H1 (cell line): ENCODE measurements at regions not wholly inside any gene's neighbourhood (a gene's known extent, or its start where the extent isn't known, plus 50 kb on each side); places are given as distances from the start of the nearest gene placed in this dataset.

Experiments used
- CTCF ChIA-PET: fragments of 300-600 bp; sonication (Branson Sonifier 250); formaldehyde crosslinking; loops from one replicate; lab custom pipeline; 2021; ENCODE audit not compliant: partially characterized antibody; lab: Charles Lee
- POLR2A ChIA-PET: fragments of 300-600 bp; sonication (Branson Sonifier 250); formaldehyde crosslinking; loops from one replicate; lab custom pipeline; 2021; ENCODE audit warnings: inconsistent platforms; ENCODE audit not compliant: partially characterized antibody; lab: Charles Lee
- DNase-seq, 2 experiments: peaks; one replicate each; pipeline versions ENCODE4 v3.0.0 to v3.0.0-alpha.2; 2010 to 2022; ENCODE audit warnings: low spot score in 2 of 2, low read depth in 1 of 2, mixed read lengths in 1 of 2
- FAIRE-seq: peaks from 2 replicates; lab custom pipeline; 2011; peaks lifted over from hg19 to GRCh38; lab: Jason Lieb, UNC
- H2AFZ ChIP-seq: 2 replicates; pipeline ENCODE4 v1.8.1; 2012; ENCODE audit warnings: low read length, inconsistent platforms
- H2AK5ac ChIP-seq: 2 replicates; pipeline ENCODE4 v1.6.1; 2013; ENCODE audit warnings: low read depth, low read length
- H2BK120ac ChIP-seq: replicated peaks from 2 replicates; pipeline ENCODE3; 2013; ENCODE audit warnings: low read depth, low read length, inconsistent platforms
- H2BK12ac ChIP-seq: 2 replicates; pipeline ENCODE4 v1.6.1; 2013; ENCODE audit warnings: low read depth, low read length
- H2BK15ac ChIP-seq: 2 replicates; pipeline ENCODE4 v1.6.1; 2013; ENCODE audit warnings: low read length
- H2BK20ac ChIP-seq: 2 replicates; pipeline ENCODE4 v1.6.1; 2013; ENCODE audit warnings: low read length
- H2BK5ac ChIP-seq: 2 replicates; pipeline ENCODE4 v1.6.1; 2013; ENCODE audit warnings: low read depth, low read length
- H3K14ac ChIP-seq: 2 replicates; pipeline ENCODE4 v1.6.1; 2013; ENCODE audit warnings: inconsistent platforms; ENCODE audit not compliant: insufficient read length
- H3K18ac ChIP-seq: 2 replicates; pipeline ENCODE4 v1.6.1; 2013; ENCODE audit warnings: low read length; ENCODE audit errors: extremely low read depth
- H3K23ac ChIP-seq: 2 replicates; pipeline ENCODE4 v1.6.1; 2013; ENCODE audit warnings: inconsistent platforms; ENCODE audit not compliant: insufficient read length
- H3K23me2 ChIP-seq: 2 replicates; pipeline ENCODE4 v1.6.1; 2013; ENCODE audit warnings: low read depth, low read length
- H3K27ac ChIP-seq: 2 replicates; pipeline ENCODE4 v1.6.1; 2011; ENCODE audit warnings: low read depth, low read length, inconsistent platforms
- H3K27me3 ChIP-seq, 4 experiments: replicated peaks in 1 of 4; 1 replicate in 1 of 4; 2 replicates in 3 of 4; pipeline versions ENCODE4 v1.6.1 to v1.8.1; 2011 to 2013; ENCODE audit warnings: low read length in 3 of 4, mild to moderate bottlenecking in 3 of 4, inconsistent platforms in 2 of 4, mixed read lengths in 2 of 4, moderate library complexity in 1 of 4; ENCODE audit not compliant: control insufficient read depth in 3 of 4, insufficient read depth in 3 of 4; ENCODE audit errors: extremely low read depth in 1 of 4
- H3K36me3 ChIP-seq, 4 experiments: 2 replicates each; pipeline versions ENCODE4 v1.6.1 to v1.8.1; 2011 to 2013; ENCODE audit warnings: mild to moderate bottlenecking in 4 of 4, low read length in 3 of 4, moderate library complexity in 2 of 4, control low read depth in 1 of 4, inconsistent platforms in 1 of 4; ENCODE audit not compliant: insufficient read depth in 4 of 4, control insufficient read depth in 2 of 4
- H3K4ac ChIP-seq: replicated peaks from 2 replicates; pipeline ENCODE3; 2013; ENCODE audit warnings: low read length, low read depth, mixed read lengths, inconsistent platforms; ENCODE audit not compliant: insufficient read length
- H3K4me1 ChIP-seq, 4 experiments: replicated peaks in 1 of 4; 1 replicate in 1 of 4; 2 replicates in 3 of 4; pipeline versions ENCODE4 v1.6.1 to v1.8.1; 2011 to 2013; ENCODE audit warnings: low read length in 3 of 4, inconsistent platforms in 2 of 4, mixed read lengths in 1 of 4; ENCODE audit not compliant: insufficient read depth in 4 of 4, control insufficient read depth in 3 of 4
- H3K4me2 ChIP-seq, 2 experiments: 2 replicates each; pipeline versions ENCODE4 v1.6.1 to v1.8.1; 2011 to 2013; ENCODE audit warnings: low read depth in 2 of 2, low read length in 2 of 2, control low read depth in 1 of 2, inconsistent platforms in 1 of 2, mild to moderate bottlenecking in 1 of 2; ENCODE audit not compliant: insufficient read depth in 1 of 2
- H3K4me3 ChIP-seq, 4 experiments: fragments of 200-600, 300-600 bp in 1 of 4; sonication (generic), shearing (Covaris generic), sonication (Bioruptor Twin) in 1 of 4; 2 replicates each; pipeline versions ENCODE4 v1.5.1 to v1.8.1; 2011 to 2016; ENCODE audit warnings: low read length in 4 of 4, low read depth in 3 of 4, control low read depth in 2 of 4, inconsistent platforms in 2 of 4, mild to moderate bottlenecking in 2 of 4, mixed read lengths in 1 of 4, moderate library complexity in 1 of 4; ENCODE audit not compliant: insufficient read depth in 2 of 4; ENCODE audit errors: extremely low read depth in 1 of 4
- H3K56ac ChIP-seq: replicated peaks from 2 replicates; pipeline ENCODE3; 2013; ENCODE audit warnings: low read depth, mild to moderate bottlenecking, mixed read lengths, low read length, inconsistent platforms; ENCODE audit not compliant: insufficient read length
- H3K79me1 ChIP-seq: 2 replicates; pipeline ENCODE4 v1.6.1; 2013; ENCODE audit warnings: low read depth, low read length, control low read depth
- H3K79me2 ChIP-seq, 2 experiments: 2 replicates each; pipeline versions ENCODE4 v1.6.1 to v1.8.1; 2012 to 2013; ENCODE audit warnings: low read length in 2 of 2, mild to moderate bottlenecking in 2 of 2, inconsistent platforms in 1 of 2; ENCODE audit not compliant: insufficient read depth in 2 of 2, control insufficient read depth in 1 of 2
- H3K9ac ChIP-seq, 4 experiments: replicated peaks in 1 of 4; 1 replicate in 1 of 4; 2 replicates in 3 of 4; pipeline versions ENCODE4 v1.6.1 to v1.8.1; 2011 to 2013; ENCODE audit warnings: low read depth in 3 of 4, low read length in 3 of 4, control low read depth in 2 of 4, mild to moderate bottlenecking in 2 of 4, moderate library complexity in 2 of 4, inconsistent platforms in 1 of 4; ENCODE audit errors: extremely low read depth in 1 of 4
- H3K9me3 ChIP-seq, 2 experiments: 2 replicates each; pipeline versions ENCODE4 v1.6.1 to v1.8.1; 2012 to 2013; ENCODE audit warnings: mild to moderate bottlenecking in 2 of 2, moderate library complexity in 2 of 2, control low read depth in 1 of 2, inconsistent platforms in 1 of 2, low read depth in 1 of 2, low read length in 1 of 2, mixed read lengths in 1 of 2; ENCODE audit not compliant: insufficient read depth in 2 of 2
- H4K20me1 ChIP-seq, 2 experiments: replicated peaks in 1 of 2; 2 replicates each; pipeline versions ENCODE3 to v1.8.1; 2011 to 2013; ENCODE audit warnings: inconsistent platforms in 2 of 2, low read length in 2 of 2, mild to moderate bottlenecking in 1 of 2; ENCODE audit not compliant: insufficient read depth in 2 of 2, control insufficient read depth in 1 of 2
- H4K5ac ChIP-seq: 2 replicates; pipeline ENCODE4 v1.6.1; 2013; ENCODE audit warnings: low read length, low read depth, mixed read lengths, inconsistent platforms; ENCODE audit not compliant: insufficient read length
- H4K8ac ChIP-seq: 2 replicates; pipeline ENCODE4 v1.8.0; 2013; ENCODE audit warnings: mild to moderate bottlenecking, moderate library complexity, low read length, inconsistent platforms; ENCODE audit not compliant: insufficient read depth; ENCODE audit errors: extremely low read depth
- H4K91ac ChIP-seq: replicated peaks from 2 replicates; pipeline ENCODE3; 2013; ENCODE audit warnings: low read length, mixed read lengths, inconsistent platforms; ENCODE audit not compliant: insufficient read length
- CHD2 ChIP-seq: IDR thresholded peaks from 2 replicates; pipeline ENCODE4 v1.6.1; 2012; ENCODE audit warnings: low read length, improper control_type of control experiment
- KDM5A ChIP-seq: fragments of 200-600 bp; IDR thresholded peaks from 2 replicates; pipeline ENCODE4 v1.7.1; 2012; ENCODE audit warnings: mild to moderate bottlenecking, low read length, inconsistent platforms, mixed read lengths
- PHF8 ChIP-seq: fragments of 200-600 bp; sonication (generic); conservative IDR thresholded peaks from 2 replicates; pipeline ENCODE4 v1.7.1; 2012; ENCODE audit warnings: low read depth, mild to moderate bottlenecking, inconsistent platforms, low read length, moderate library complexity
- RXRA ChIP-seq: IDR thresholded peaks from 2 replicates; pipeline ENCODE4 v1.6.1; 2011; ENCODE audit warnings: low read depth, mild to moderate bottlenecking, low read length, moderate library complexity; ENCODE audit not compliant: insufficient read depth
- ZNF274 ChIP-seq: IDR thresholded peaks from 2 replicates; pipeline ENCODE4 v1.7.0; 2012; ENCODE audit warnings: low read length, borderline replicate concordance; ENCODE audit errors: extremely low read depth
- WGBS, 2 experiments: shearing (Covaris generic) in 1 of 2; methylation state at CpG; one replicate each; pipeline versions ENCODE4 v1.1.6 to v1.1.7; 2013 to 2015; ENCODE audit warnings: low lambda C conversion rate in 2 of 2, mixed read lengths in 2 of 2, inconsistent platforms in 1 of 2, low coverage in 1 of 2, missing lambda C conversion rate in 1 of 2; ENCODE audit not compliant: insufficient replicate concordance in 2 of 2, insufficient coverage in 1 of 2, insufficient read length in 1 of 2; ENCODE audit errors: extremely low coverage in 1 of 2, missing lambda C conversion rate in 1 of 2; 5-methylcytosine and 5-hydroxymethylcytosine counted together
- TF ChIP-seq, protein P1 (sequence below): IDR thresholded peaks from 2 replicates; pipeline ENCODE4 v1.6.1; 2012; ENCODE audit warnings: inconsistent platforms

DNA sequence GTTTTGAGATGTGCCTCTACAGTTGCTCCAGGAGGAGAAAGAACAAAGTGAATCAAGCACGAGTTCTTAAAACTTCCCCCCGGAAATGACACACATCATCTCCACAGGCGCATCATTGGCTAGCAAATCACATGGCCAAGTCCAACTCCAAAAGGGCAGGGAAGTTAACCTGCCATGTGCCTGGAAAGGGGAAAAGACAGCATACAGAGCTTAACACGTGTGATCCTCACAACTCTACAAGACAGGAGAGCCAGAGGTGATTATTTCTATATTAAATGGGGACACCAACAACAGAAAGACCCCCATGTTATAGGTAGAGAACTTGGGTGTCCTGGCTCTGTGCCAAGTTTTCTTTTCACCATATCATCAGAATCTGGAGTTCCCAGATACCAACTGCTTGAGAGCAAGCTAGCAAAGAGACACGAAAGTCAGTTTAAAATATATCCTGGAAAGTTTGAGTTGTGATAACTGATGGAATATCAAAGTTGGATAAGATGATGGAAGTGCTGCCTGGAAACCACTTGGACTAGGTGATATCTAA, 871.1 kb downstream of the UQCRFS1 start:
- H4K20me1 ChIP-seq, result no peaks in the 10 kb centered on the region
- H2BK20ac ChIP-seq, result no peak overlapping the region
- no peak overlapping the region for H2BK120ac ChIP-seq
- H3K4me1 ChIP-seq, result no peaks in the 10 kb centered on the region
- FAIRE-seq, result no peak
- WGBS, 2 experiments, result 84% methylated on average over 5 of the region's 5 CpGs; no CpG with 5 or more reads in 1 of the 2 experiments
- H4K5ac ChIP-seq, result no peak overlapping the region
- DNase-seq, result no peak
- ChIA-PET POLR2A (no interaction called here), CTCF (interaction anchor here (0.6 kb wide), 1 partner anchor 268 kb away, joined by 3 read pairs; no protein-coding TSS in a partner anchor)
- no peak overlapping the region for H3K4me3 ChIP-seq
- TF ChIP-seq KDM5A, result no peak
- TF ChIP-seq PHF8, result no peak
- TF ChIP-seq CHD2, result no peak
- no peak for TF ChIP-seq ZNF274
- TF ChIP-seq RXRA, result no peak
- TF ChIP-seq, protein P1, sequence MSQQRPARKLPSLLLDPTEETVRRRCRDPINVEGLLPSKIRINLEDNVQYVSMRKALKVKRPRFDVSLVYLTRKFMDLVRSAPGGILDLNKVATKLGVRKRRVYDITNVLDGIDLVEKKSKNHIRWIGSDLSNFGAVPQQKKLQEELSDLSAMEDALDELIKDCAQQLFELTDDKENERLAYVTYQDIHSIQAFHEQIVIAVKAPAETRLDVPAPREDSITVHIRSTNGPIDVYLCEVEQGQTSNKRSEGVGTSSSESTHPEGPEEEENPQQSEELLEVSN, result no peak
- H4K91ac ChIP-seq, result no peak overlapping the region
- H2AFZ ChIP-seq, result no peak overlapping the region
- H3K4me2 ChIP-seq, result no peak overlapping the region
- no peak overlapping the region for H2AK5ac ChIP-seq
- no peak overlapping the region for H3K23ac ChIP-seq
- no peak overlapping the region for H3K18ac ChIP-seq
- H3K23me2 ChIP-seq, result no peaks in the 10 kb centered on the region
- no peak overlapping the region for H2BK12ac ChIP-seq
- H3K36me3 ChIP-seq, result no peaks in the 10 kb centered on the region
- H3K9me3 ChIP-seq, result peaks cover 0 to 4% of the 10 kb centered on the region in 2 experiments; a peak in 2 of 4 replicates
- no peak overlapping the region for H3K27ac ChIP-seq
- no peaks in the 10 kb centered on the region for H3K27me3 ChIP-seq
- no peak overlapping the region for H2BK15ac ChIP-seq
- H3K56ac ChIP-seq, result no peak overlapping the region
- no peak overlapping the region for H3K14ac ChIP-seq
- no peaks in the 10 kb centered on the region for H3K79me2 ChIP-seq
- no peak overlapping the region for H2BK5ac ChIP-seq
- no peak overlapping the region for H3K4ac ChIP-seq
- no peak overlapping the region for H4K8ac ChIP-seq
- H3K9ac ChIP-seq, result no peak overlapping the region
- no peaks in the 10 kb centered on the region for H3K79me1 ChIP-seq
